Keratinocyte (primary cell): ENCODE measurements at regions not wholly inside any gene's neighbourhood (a gene's known extent, or its start where the extent isn't known, plus 50 kb on each side); places are given as distances from the start of the nearest gene placed in this dataset.
"Not testable (repeated sequence)": the region's sequence is repeated elsewhere in the genome, so short reads cannot be mapped to it uniquely, and the experiment has no call there.

Experiments used
- DNase-seq: peaks from one replicate; pipeline ENCODE4 v3.0.0-alpha.2; 2011; ENCODE audit warnings: low read depth, missing footprints, low spot score
- FAIRE-seq: peaks from 2 replicates; lab custom pipeline; 2011; peaks lifted over from hg19 to GRCh38; lab: Jason Lieb, UNC
- H2AFZ ChIP-seq: 2 replicates; pipeline ENCODE4 v1.6.0; 2012; ENCODE audit warnings: low read length, control low read depth, inconsistent platforms; ENCODE audit not compliant: control insufficient read depth
- H3K27ac ChIP-seq: 2 replicates; pipeline ENCODE4 v1.5.1; 2011; ENCODE audit warnings: low read length; ENCODE audit not compliant: control insufficient read depth, insufficient read depth
- H3K27me3 ChIP-seq: 3 replicates; pipeline ENCODE4 v1.6.0; 2011; ENCODE audit warnings: low read length; ENCODE audit not compliant: control insufficient read depth, insufficient read depth; ENCODE audit errors: extremely low read depth
- H3K36me3 ChIP-seq, 2 experiments: 2 replicates in 1 of 2; 3 replicates in 1 of 2; pipeline ENCODE4 v1.5.1; 2011; ENCODE audit warnings: low read length in 2 of 2, mild to moderate bottlenecking in 1 of 2; ENCODE audit not compliant: control insufficient read depth in 2 of 2, insufficient read depth in 2 of 2; ENCODE audit errors: extremely low read depth in 1 of 2
- H3K4me1 ChIP-seq: 3 replicates; pipeline ENCODE4 v1.5.1; 2011; ENCODE audit warnings: low read length; ENCODE audit not compliant: control insufficient read depth, insufficient read depth; ENCODE audit errors: extremely low read depth
- H3K4me2 ChIP-seq: 3 replicates; pipeline ENCODE4 v1.6.0; 2011; ENCODE audit warnings: low read depth, low read length; ENCODE audit not compliant: control insufficient read depth, insufficient read depth; ENCODE audit errors: extremely low read depth
- H3K4me3 ChIP-seq, 3 experiments: fragments of 200-600 bp in 1 of 3; sonication (generic) in 1 of 3; 2 replicates in 2 of 3; 3 replicates in 1 of 3; pipeline ENCODE4 v1.5.1; 2011 to 2016; ENCODE audit warnings: low read length in 3 of 3, mild to moderate bottlenecking in 3 of 3, control low read depth in 2 of 3, inconsistent platforms in 1 of 3, low read depth in 1 of 3, mixed read lengths in 1 of 3, mixed run types in 1 of 3, moderate library complexity in 1 of 3; ENCODE audit not compliant: control insufficient read depth in 2 of 3, insufficient read depth in 2 of 3; ENCODE audit errors: extremely low read depth in 1 of 3
- H3K79me2 ChIP-seq: 2 replicates; pipeline ENCODE4 v1.6.0; 2012; ENCODE audit warnings: low read length; ENCODE audit not compliant: control insufficient read depth, insufficient read depth
- H3K9ac ChIP-seq: 3 replicates; pipeline ENCODE4 v1.6.0; 2011; ENCODE audit warnings: low read length; ENCODE audit not compliant: control insufficient read depth, insufficient read depth; ENCODE audit errors: extremely low read depth
- H3K9me1 ChIP-seq: 3 replicates; pipeline ENCODE4 v1.6.0; 2011; ENCODE audit warnings: low read length; ENCODE audit not compliant: control insufficient read depth, insufficient read depth; ENCODE audit errors: extremely low read depth
- H3K9me3 ChIP-seq: 2 replicates; pipeline ENCODE4 v1.5.1; 2012; ENCODE audit warnings: low read depth, low read length; ENCODE audit not compliant: control insufficient read depth
- H4K20me1 ChIP-seq: 3 replicates; pipeline ENCODE4 v1.6.0; 2011; ENCODE audit warnings: low read length; ENCODE audit not compliant: control insufficient read depth, insufficient read depth; ENCODE audit errors: extremely low read depth
- dilution Hi-C: fragments of 300-500 bp; cut with MboI; formaldehyde crosslinking; loops from one replicate; pipeline ENCODE4 v1.7.0; 2020; ENCODE audit warnings: low sequenced_read_pairs; ENCODE audit not compliant: extremely low pct_ligation_motif_present

GRCh38 chr5:21482522-21482921 is 1370.6 kb downstream of the CDH12 start:
- H3K36me3 ChIP-seq, H3K4me3 ChIP-seq, H3K27ac ChIP-seq, dilution Hi-C loops, H3K79me2 ChIP-seq, H2AFZ ChIP-seq, H3K4me2 ChIP-seq, H3K9me3 ChIP-seq, H3K9ac ChIP-seq, H4K20me1 ChIP-seq, FAIRE-seq, H3K9me1 ChIP-seq, DNase-seq, H3K4me1 ChIP-seq, H3K27me3 ChIP-seq: not testable (repeated sequence)

GRCh38 chr5:21481320-21482270 is 1371.5 kb downstream of the CDH12 start:
- H3K4me3 ChIP-seq, H3K79me2 ChIP-seq, DNase-seq, H3K4me2 ChIP-seq, H4K20me1 ChIP-seq, H2AFZ ChIP-seq, dilution Hi-C loops, H3K9ac ChIP-seq, H3K9me1 ChIP-seq, H3K4me1 ChIP-seq, H3K36me3 ChIP-seq, FAIRE-seq, H3K9me3 ChIP-seq, H3K27me3 ChIP-seq, H3K27ac ChIP-seq: not testable (repeated sequence)

- H3K27ac ChIP-seq, H3K4me2 ChIP-seq, H3K4me1 ChIP-seq, FAIRE-seq, H3K4me3 ChIP-seq, H2AFZ ChIP-seq, H3K79me2 ChIP-seq, H3K27me3 ChIP-seq, H4K20me1 ChIP-seq, dilution Hi-C loops, DNase-seq, H3K9ac ChIP-seq, H3K9me3 ChIP-seq, H3K36me3 ChIP-seq, H3K9me1 ChIP-seq: not testable (repeated sequence)
These were observed 1373.1 kb downstream of the CDH12 start for GRCh38 chr5:21480054-21480453.

GRCh38 chr5:21473981-21474380 is 1379.2 kb downstream of the CDH12 start:
- H3K9ac ChIP-seq, H3K27me3 ChIP-seq, H3K36me3 ChIP-seq, H2AFZ ChIP-seq, H4K20me1 ChIP-seq, DNase-seq, H3K9me3 ChIP-seq, H3K9me1 ChIP-seq, H3K4me1 ChIP-seq, H3K79me2 ChIP-seq, H3K4me3 ChIP-seq, dilution Hi-C loops, FAIRE-seq, H3K4me2 ChIP-seq, H3K27ac ChIP-seq: not testable (repeated sequence)

GRCh38 chr5:21473436-21473835 is 1379.7 kb downstream of the CDH12 start:
- H3K4me1 ChIP-seq, DNase-seq, dilution Hi-C loops, H3K36me3 ChIP-seq, H3K4me3 ChIP-seq, H4K20me1 ChIP-seq, H3K9me1 ChIP-seq, H3K9ac ChIP-seq, H3K27ac ChIP-seq, H3K9me3 ChIP-seq, H3K27me3 ChIP-seq, H3K79me2 ChIP-seq, FAIRE-seq, H2AFZ ChIP-seq, H3K4me2 ChIP-seq: not testable (repeated sequence)
